ENCODE measurements at regions not wholly inside any gene's neighbourhood (a gene's known extent, or its start where the extent isn't known, plus 50 kb on each side); places are given as distances from the start of the nearest gene placed in this dataset.

- no peak for DNase-seq
Measured at GRCh38 chr4:83171436-83172039, 57.0 kb upstream of the PLAC8 start.

DNA sequence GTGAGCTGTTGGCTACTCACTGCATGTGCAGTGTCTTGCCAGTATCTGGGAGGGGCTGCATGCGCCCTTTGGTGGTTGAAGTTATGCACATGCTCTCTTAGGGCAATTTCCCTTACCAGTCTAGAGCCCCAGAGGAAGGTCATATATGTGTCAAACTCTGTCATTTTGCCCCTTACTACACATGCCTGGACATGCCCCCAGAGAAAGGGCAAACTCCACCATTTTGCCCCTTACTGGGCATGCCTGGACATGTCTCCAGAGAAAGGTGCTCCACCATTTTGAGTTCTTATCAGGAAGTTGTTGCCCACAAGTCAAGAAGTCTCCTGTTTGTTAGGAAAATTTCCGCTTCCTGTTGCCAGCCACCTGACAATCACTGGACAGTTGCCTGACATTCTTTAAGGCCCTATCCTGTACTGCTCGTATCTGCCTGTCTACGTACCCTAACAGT, 56.4 kb upstream of the PLAC8 start:
- no peak for DNase-seq

Data from activated naive CD4-positive, alpha-beta T cell treated with anti-CD3 and anti-CD28 coated beads, Interleukin-2, amount 50 U/mL, for 16 hours (primary cell).